ENCODE measurements at regions not wholly inside any gene's neighbourhood (a gene's known extent, or its start where the extent isn't known, plus 50 kb on each side); places are given as distances from the start of the nearest gene placed in this dataset.

- no peak overlapping the region for H3K4me3 ChIP-seq (ENCODE audit: low read depth, low read length)
- no peak overlapping the region for H3K27ac ChIP-seq (ENCODE audit: extremely low read depth, low read depth, low read length)
- ChIA-PET CTCF (interaction anchor here (0.7 kb wide), 1 partner anchor 54 kb away, joined by 4 read pairs; no protein-coding TSS in a partner anchor), POLR2A (no interaction called here)
- TF ChIP-seq ZNF514 (tag by site-specific recombination; IDR thresholded peaks at IDR 0.05) (no peak), HIC1 (tag by site-specific recombination; IDR thresholded peaks at IDR 0.05) (no peak), ZSCAN23 (tag by site-specific recombination; IDR thresholded peaks at IDR 0.05) (no peak), ZBTB44 (tag by site-specific recombination; IDR thresholded peaks at IDR 0.05) (peak; percentile 26; the same call in 1 of the 2 replicates), ZNF416 (tag by site-specific recombination; IDR thresholded peaks at IDR 0.05) (no peak)
- H3K36me3 ChIP-seq (ENCODE audit: control insufficient read depth in 2 of 2, insufficient read depth in 1 of 2, low read length in 2 of 2) = no peaks in the 10 kb centered on the region
- H3K9me3 ChIP-seq (ENCODE audit: control insufficient read depth, insufficient read depth, low read depth, low read length) = no peaks in the 10 kb centered on the region
- H3K4me1 ChIP-seq (ENCODE audit: control insufficient read depth, insufficient read depth, low read length) = peaks cover 8% of the 10 kb centered on the region; the same call in 1 of the 2 replicates
Observed at GRCh38 chr2:144645083-144645778, 125.3 kb upstream of the ZEB2 start.

- peak; percentile 50; the same call in 1 of the 2 replicates for TF ChIP-seq ZNF843 (tag by site-specific recombination; IDR thresholded peaks at IDR 0.05)
- TF ChIP-seq KLF17 (tag by site-specific recombination; IDR thresholded peaks at IDR 0.05) = no peak
- no peak for TF ChIP-seq ZNF211 (tag by site-specific recombination; IDR thresholded peaks at IDR 0.05; ENCODE audit: low read depth)
- no peak for TF ChIP-seq ZNF600 (tag by site-specific recombination; IDR thresholded peaks at IDR 0.05)
- TF ChIP-seq GLIS1 (tag by site-specific recombination; IDR thresholded peaks at IDR 0.05) = peak; percentile 43; the same call in 1 of the 2 replicates
- peak; percentile 43 for TF ChIP-seq OSR2 (tag by site-specific recombination; IDR thresholded peaks at IDR 0.05)
- peak; percentile 80 for TF ChIP-seq WT1 (tag by site-specific recombination; IDR thresholded peaks at IDR 0.05)
- TF ChIP-seq PRDM10 (tag by site-specific recombination; IDR thresholded peaks at IDR 0.05) = peak; percentile 94
- no peak for TF ChIP-seq ZNF10 (tag by site-specific recombination; IDR thresholded peaks at IDR 0.05)
- no peak for TF ChIP-seq AEBP2 (tag by site-specific recombination; IDR thresholded peaks at IDR 0.05; ENCODE audit: borderline replicate concordance)
- TF ChIP-seq ZBTB44 (tag by site-specific recombination; IDR thresholded peaks at IDR 0.05) = peak; percentile 69; the same call in 1 of the 2 replicates
- TF ChIP-seq INSM2 (tag by site-specific recombination; IDR thresholded peaks at IDR 0.05) = 0 out of 2 replicates have a peak, but pooled peaks have one; percentile 17
- peak; percentile 54; the same call in 1 of the 2 replicates for TF ChIP-seq FEZF1 (tag by site-specific recombination; IDR thresholded peaks at IDR 0.05)
- Histone ChIP-seq H3K36me3 (ENCODE audit: control insufficient read depth in 2 of 2, insufficient read depth in 1 of 2, low read length in 2 of 2) (no peaks in the 10 kb centered on the region), H3K4me1 (ENCODE audit: control insufficient read depth, insufficient read depth, low read length) (peaks cover 8% of the 10 kb centered on the region; the same call in 1 of the 2 replicates), H3K4me3 (ENCODE audit: low read depth, low read length) (no peak overlapping the region), H3K27ac (ENCODE audit: extremely low read depth, low read depth, low read length) (no peak overlapping the region; the same call in 1 of the 2 replicates), H3K9me3 (ENCODE audit: control insufficient read depth, insufficient read depth, low read depth, low read length) (no peaks in the 10 kb centered on the region)
- POLR2A ChIA-PET = no interaction called here
- CTCF ChIA-PET = interaction anchor here (0.7 kb wide), 1 partner anchor 53 kb away, joined by 4 read pairs; no protein-coding TSS in a partner anchor
Observed at GRCh38 chr2:144644549-144644948, 124.6 kb upstream of the ZEB2 start.

Measured in HEK293 (cell line).